ENCODE measurements at regions not wholly inside any gene's neighbourhood (a gene's known extent, or its start where the extent isn't known, plus 50 kb on each side); places are given as distances from the start of the nearest gene placed in this dataset.

- H3K4me1 ChIP-seq (ENCODE audit: control insufficient read depth in 1 of 2, insufficient read depth in 2 of 2, low read length in 2 of 2): no peaks in the 10 kb centered on the region
- TF ChIP-seq CTCF (IDR thresholded peaks at IDR 0.05): no peak
- WGBS (ENCODE audit: insufficient coverage): 40% methylated on average over 1 of the region's 4 CpGs
- H2AFZ ChIP-seq (ENCODE audit: insufficient read depth, low read depth, low read length, poor library complexity, severe bottlenecking): no peak overlapping the region
- intact Hi-C loops (cut with micrococcal nuclease): no loop called here
- no peaks in the 10 kb centered on the region for H4K20me1 ChIP-seq (ENCODE audit: insufficient read depth, low read length)
- Mint-ChIP-seq H3K4me3 (no peak overlapping the region), H3K4me1 (peaks cover 7% of the 10 kb centered on the region), H3K27me3 (ENCODE audit: low read depth in 3 of 3) (peaks cover 2 to 5% (median 3%) of the 10 kb centered on the region in 3 donors), H3K27ac (peak overlapping the region in 1 of 7 donors; percentile 4), H3K9me3 (peaks cover 0 to 1% (median 0%) of the 10 kb centered on the region in 7 donors), H3K36me3 (no peaks in the 10 kb centered on the region)
- H3K4me2 ChIP-seq (replicated peaks; ENCODE audit: extremely low read depth, low read length, poor library complexity, severe bottlenecking): no peak overlapping the region
- no peak overlapping the region for H3K27ac ChIP-seq (ENCODE audit: low read depth in 1 of 2, low read length in 2 of 2)
- DNase-seq: no peak
- H3K27me3 ChIP-seq (ENCODE audit: control insufficient read depth in 2 of 2, insufficient read depth in 2 of 2, low read length in 2 of 2): no peaks in the 10 kb centered on the region
- no peak overlapping the region for H3K9ac ChIP-seq (ENCODE audit: insufficient read depth, low read length, poor library complexity, severe bottlenecking)
- H3K4me3 ChIP-seq (replicated peaks in 1 of 3; ENCODE audit: low read depth in 2 of 3, low read length in 3 of 3): no peak overlapping the region
- H3K36me3 ChIP-seq (replicated peaks in 1 of 2; ENCODE audit: control insufficient read depth in 1 of 2, insufficient read depth in 2 of 2, low read length in 2 of 2): no peaks in the 10 kb centered on the region
- H3K79me2 ChIP-seq (ENCODE audit: insufficient read depth, low read length): no peaks in the 10 kb centered on the region
- H3K9me3 ChIP-seq (replicated peaks in 1 of 2; ENCODE audit: control insufficient read depth in 1 of 2, insufficient read depth in 1 of 2, low read length in 2 of 2): no peaks in the 10 kb centered on the region
Observed at GRCh38 chr12:123050913-123051312, 70.4 kb downstream of the ARL6IP4 start.

- Mint-ChIP-seq H3K4me3 (no peak overlapping the region), H3K27ac (peak overlapping the region in 2 of 7 donors; percentile 4 to 42), H3K4me1 (peaks cover 7% of the 10 kb centered on the region), H3K9me3 (no peaks in the 10 kb centered on the region), H3K27me3 (ENCODE audit: low read depth in 3 of 3) (peaks cover 2 to 4% (median 3%) of the 10 kb centered on the region in 3 donors), H3K36me3 (no peaks in the 10 kb centered on the region)
- H3K4me3 ChIP-seq (replicated peaks in 1 of 3; ENCODE audit: low read depth in 2 of 3, low read length in 3 of 3): no peak overlapping the region
- WGBS (ENCODE audit: insufficient coverage): 93% methylated on average over 5 of the region's 6 CpGs
- no peak for TF ChIP-seq CTCF (IDR thresholded peaks at IDR 0.05)
- no peaks in the 10 kb centered on the region for H3K4me1 ChIP-seq (ENCODE audit: control insufficient read depth in 1 of 2, insufficient read depth in 2 of 2, low read length in 2 of 2)
- intact Hi-C loops (cut with micrococcal nuclease): no loop called here
- H3K9me3 ChIP-seq (replicated peaks in 1 of 2; ENCODE audit: control insufficient read depth in 1 of 2, insufficient read depth in 1 of 2, low read length in 2 of 2): no peaks in the 10 kb centered on the region
- H3K9ac ChIP-seq (ENCODE audit: insufficient read depth, low read length, poor library complexity, severe bottlenecking): no peak overlapping the region
- DNase-seq: no peak
- no peaks in the 10 kb centered on the region for H3K79me2 ChIP-seq (ENCODE audit: insufficient read depth, low read length)
- no peaks in the 10 kb centered on the region for H3K36me3 ChIP-seq (replicated peaks in 1 of 2; ENCODE audit: control insufficient read depth in 1 of 2, insufficient read depth in 2 of 2, low read length in 2 of 2)
- H2AFZ ChIP-seq (ENCODE audit: insufficient read depth, low read depth, low read length, poor library complexity, severe bottlenecking): no peak overlapping the region
- no peaks in the 10 kb centered on the region for H3K27me3 ChIP-seq (ENCODE audit: control insufficient read depth in 2 of 2, insufficient read depth in 2 of 2, low read length in 2 of 2)
- H4K20me1 ChIP-seq (ENCODE audit: insufficient read depth, low read length): no peaks in the 10 kb centered on the region
- H3K27ac ChIP-seq (ENCODE audit: low read depth in 1 of 2, low read length in 2 of 2): no peak overlapping the region
- no peak overlapping the region for H3K4me2 ChIP-seq (replicated peaks; ENCODE audit: extremely low read depth, low read length, poor library complexity, severe bottlenecking)
Observed at GRCh38 chr12:123050331-123050831, 69.9 kb downstream of the ARL6IP4 start.
